MM.1S (cell line): ENCODE measurements at regions not wholly inside any gene's neighbourhood (a gene's known extent, or its start where the extent isn't known, plus 50 kb on each side); places are given as distances from the start of the nearest gene placed in this dataset.

Source experiments
- DNase-seq: peaks from one replicate; pipeline ENCODE4 v3.0.0-alpha.2; 2015
- H2AFZ ChIP-seq: fragments of 300-600 bp; sonication (generic); 2 replicates; pipeline ENCODE4 v1.6.0; 2016; ENCODE audit warnings: antibody characterized with exemption, low read length
- H3F3A ChIP-seq: fragments of 300-600 bp; sonication (generic); 2 replicates; pipeline ENCODE4 v1.6.1; 2016; ENCODE audit warnings: mild to moderate bottlenecking, antibody characterized with exemption, low read length, moderate library complexity, mixed read lengths; ENCODE audit not compliant: insufficient read depth
- H3K27ac ChIP-seq: fragments of 300-600 bp; sonication (generic); 2 replicates; pipeline ENCODE4 v1.5.1; 2016; ENCODE audit warnings: mild to moderate bottlenecking, low read length
- H3K27me3 ChIP-seq: fragments of 300-600 bp; sonication (generic); replicated peaks from 2 replicates; pipeline ENCODE4 v1.6.0; 2016; ENCODE audit warnings: low read length; ENCODE audit not compliant: insufficient read depth
- H3K36me3 ChIP-seq: fragments of 300-600 bp; sonication (generic); replicated peaks from 2 replicates; pipeline ENCODE4 v1.6.1; 2016; ENCODE audit warnings: mild to moderate bottlenecking, low read length, mixed read lengths; ENCODE audit not compliant: insufficient read depth
- H3K4me1 ChIP-seq: fragments of 300-600 bp; sonication (generic); 2 replicates; pipeline ENCODE4 v1.6.1; 2016; ENCODE audit warnings: low read length, mixed read lengths
- H3K4me2 ChIP-seq: fragments of 300-600 bp; sonication (generic); 2 replicates; pipeline ENCODE4 v1.6.0; 2016; ENCODE audit warnings: low read depth, low read length
- H3K4me3 ChIP-seq: fragments of 300-600 bp; sonication (generic); 2 replicates; pipeline ENCODE4 v1.5.1; 2016; ENCODE audit warnings: low read length, mixed read lengths
- H3K79me2 ChIP-seq: fragments of 300-600 bp; sonication (generic); 2 replicates; pipeline ENCODE4 v1.6.1; 2016; ENCODE audit warnings: mixed run types, low read length, mixed read lengths
- H3K9ac ChIP-seq: fragments of 300-600 bp; sonication (generic); 2 replicates; pipeline ENCODE4 v1.6.1; 2016; ENCODE audit warnings: low read length, mixed read lengths
- H3K9me2 ChIP-seq: fragments of 300-600 bp; sonication (generic); replicated peaks from 2 replicates; pipeline ENCODE4 v1.6.1; 2016; ENCODE audit warnings: mild to moderate bottlenecking, low read length, mixed read lengths; ENCODE audit not compliant: insufficient read depth
- H3K9me3 ChIP-seq: fragments of 300-600 bp; sonication (generic); replicated peaks from 2 replicates; pipeline ENCODE4 v1.6.1; 2016; ENCODE audit warnings: mild to moderate bottlenecking, low read length, mixed read lengths; ENCODE audit not compliant: insufficient read depth
- H4K20me1 ChIP-seq: fragments of 300-600 bp; sonication (generic); 2 replicates; pipeline ENCODE4 v1.6.1; 2016; ENCODE audit warnings: mild to moderate bottlenecking, low read length, moderate library complexity, mixed read lengths; ENCODE audit not compliant: insufficient read depth
- CTCF ChIP-seq: fragments of 300-600 bp; sonication (generic); IDR thresholded peaks from 2 replicates; pipeline ENCODE4 v1.5.1; 2016; ENCODE audit warnings: antibody characterized with exemption, low read length, mixed read lengths
- EZH2 ChIP-seq: fragments of 300-600 bp; sonication (generic); optimal IDR thresholded peaks from 2 replicates; pipeline ENCODE3; 2017; ENCODE audit warnings: low read depth, mild to moderate bottlenecking, antibody characterized with exemption, low read length, mixed read lengths
- EZH2phosphoT487 ChIP-seq: fragments of 300-600 bp; sonication (generic); IDR thresholded peaks from 2 replicates; pipeline ENCODE4 v1.6.1; 2018; ENCODE audit warnings: antibody characterized with exemption, low read length

- no peaks in the 10 kb centered on the region for H3K36me3 ChIP-seq
- H3K4me3 ChIP-seq: no peak overlapping the region
- H3K4me1 ChIP-seq: no peaks in the 10 kb centered on the region
- no peak overlapping the region for H3K27ac ChIP-seq
- H3F3A ChIP-seq: no peaks in the 10 kb centered on the region
- no peaks in the 10 kb centered on the region for H3K9me3 ChIP-seq
- no peak for TF ChIP-seq CTCF
- no peak for TF ChIP-seq EZH2
- no peak for TF ChIP-seq EZH2phosphoT487
- no peak overlapping the region for H2AFZ ChIP-seq
- H4K20me1 ChIP-seq: no peaks in the 10 kb centered on the region
- H3K4me2 ChIP-seq: no peak overlapping the region
- H3K79me2 ChIP-seq: no peaks in the 10 kb centered on the region
- no peaks in the 10 kb centered on the region for H3K9me2 ChIP-seq
- H3K9ac ChIP-seq: no peak overlapping the region
- no peaks in the 10 kb centered on the region for H3K27me3 ChIP-seq
- no peak for DNase-seq
Measured at GRCh38 chr4:60378010-60378409, 822.1 kb upstream of the ADGRL3 start.

GRCh38 chr4:60384516-60384915, 815.6 kb upstream of the ADGRL3 start:
- H3K36me3 ChIP-seq: no peaks in the 10 kb centered on the region
- no peak overlapping the region for H3K27ac ChIP-seq
- H3K4me2 ChIP-seq: no peak overlapping the region
- no peaks in the 10 kb centered on the region for H3F3A ChIP-seq
- TF ChIP-seq EZH2phosphoT487: no peak
- TF ChIP-seq CTCF: no peak
- no peak for TF ChIP-seq EZH2
- DNase-seq: no peak
- no peaks in the 10 kb centered on the region for H4K20me1 ChIP-seq
- no peak overlapping the region for H2AFZ ChIP-seq
- no peaks in the 10 kb centered on the region for H3K9me2 ChIP-seq
- H3K79me2 ChIP-seq: no peaks in the 10 kb centered on the region
- no peaks in the 10 kb centered on the region for H3K27me3 ChIP-seq
- no peaks in the 10 kb centered on the region for H3K4me1 ChIP-seq
- no peak overlapping the region for H3K4me3 ChIP-seq
- H3K9ac ChIP-seq: no peak overlapping the region
- H3K9me3 ChIP-seq: no peaks in the 10 kb centered on the region

DNA sequence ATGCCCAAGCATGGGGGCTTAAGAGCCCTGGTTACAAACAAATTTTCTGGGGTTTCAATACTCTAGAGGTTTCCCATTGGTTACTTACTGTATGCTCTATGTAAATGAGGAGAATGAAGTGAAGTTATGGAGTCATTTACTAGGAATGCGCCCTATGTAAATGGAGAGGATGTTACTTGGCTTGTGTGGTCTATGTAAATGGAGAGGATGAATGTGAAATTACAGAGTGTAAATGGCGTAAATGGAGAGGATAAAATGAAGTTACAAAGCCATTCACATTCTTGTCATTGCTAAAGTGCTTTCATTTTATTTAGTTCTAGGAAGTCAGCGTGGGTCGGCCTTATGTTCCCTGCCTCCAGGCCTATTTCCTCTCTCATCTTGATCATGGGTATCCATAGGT, 810.5 kb upstream of the ADGRL3 start:
- H3K4me1 ChIP-seq: no peaks in the 10 kb centered on the region
- H3K4me3 ChIP-seq: no peak overlapping the region
- H3K9ac ChIP-seq: no peak overlapping the region
- no peaks in the 10 kb centered on the region for H3K79me2 ChIP-seq
- H2AFZ ChIP-seq: no peak overlapping the region
- no peaks in the 10 kb centered on the region for H3K27me3 ChIP-seq
- H3K9me3 ChIP-seq: no peaks in the 10 kb centered on the region
- no peak overlapping the region for H3K27ac ChIP-seq
- no peak overlapping the region for H3K4me2 ChIP-seq
- no peaks in the 10 kb centered on the region for H3K36me3 ChIP-seq
- no peak for DNase-seq
- H3K9me2 ChIP-seq: no peaks in the 10 kb centered on the region
- no peaks in the 10 kb centered on the region for H4K20me1 ChIP-seq
- H3F3A ChIP-seq: no peaks in the 10 kb centered on the region
- TF ChIP-seq CTCF (no peak), EZH2phosphoT487 (no peak)
